HL-60 (cell line): ENCODE measurements at regions not wholly inside any gene's neighbourhood (a gene's known extent, or its start where the extent isn't known, plus 50 kb on each side); places are given as distances from the start of the nearest gene placed in this dataset.

Source experiments
- DNase-seq, 2 experiments: peaks; one replicate each; pipeline ENCODE4 v3.0.0-alpha.2; 2010 to 2020; ENCODE audit warnings: low read depth in 1 of 2, low spot score in 1 of 2
- H3K27ac ChIP-seq: fragments of 250-450 bp; sonication (Bioruptor Pico); replicated peaks from 2 replicates; pipeline ENCODE4 v1.5.1; 2020; ENCODE audit warnings: mild to moderate bottlenecking, moderate library complexity
- H3K27me3 ChIP-seq: fragments of 250-450 bp; sonication (Bioruptor Pico); 2 replicates; pipeline ENCODE4 v1.5.1; 2021; ENCODE audit warnings: mild to moderate bottlenecking, moderate library complexity; ENCODE audit not compliant: insufficient read depth, poor library complexity, severe bottlenecking
- H3K4me3 ChIP-seq: replicated peaks from 2 replicates; pipeline ENCODE4 v1.5.1; 2011; ENCODE audit warnings: mild to moderate bottlenecking, control low read depth, low read length; ENCODE audit not compliant: insufficient read depth
- GABPA ChIP-seq: IDR thresholded peaks from 2 replicates; pipeline ENCODE4 v1.6.1; 2012; ENCODE audit warnings: low read depth
- POLR2AphosphoS5 ChIP-seq: IDR thresholded peaks from 2 replicates; pipeline ENCODE4 v1.6.1; 2012; ENCODE audit warnings: low read depth
- SPI1 ChIP-seq: IDR thresholded peaks from 2 replicates; pipeline ENCODE4 v1.6.1; 2012; ENCODE audit warnings: low read depth, mild to moderate bottlenecking, borderline replicate concordance
- TF ChIP-seq, protein P1 (sequence below): IDR thresholded peaks from 2 replicates; pipeline ENCODE4 v1.6.1; 2012; ENCODE audit warnings: low read depth; ENCODE audit not compliant: insufficient replicate concordance
- TF ChIP-seq, protein P2 (sequence below): IDR thresholded peaks from one replicate; pipeline ENCODE4 v1.5.1; 2011; ENCODE audit warnings: low read length, control low read depth, inconsistent platforms; ENCODE audit not compliant: insufficient read depth

DNA sequence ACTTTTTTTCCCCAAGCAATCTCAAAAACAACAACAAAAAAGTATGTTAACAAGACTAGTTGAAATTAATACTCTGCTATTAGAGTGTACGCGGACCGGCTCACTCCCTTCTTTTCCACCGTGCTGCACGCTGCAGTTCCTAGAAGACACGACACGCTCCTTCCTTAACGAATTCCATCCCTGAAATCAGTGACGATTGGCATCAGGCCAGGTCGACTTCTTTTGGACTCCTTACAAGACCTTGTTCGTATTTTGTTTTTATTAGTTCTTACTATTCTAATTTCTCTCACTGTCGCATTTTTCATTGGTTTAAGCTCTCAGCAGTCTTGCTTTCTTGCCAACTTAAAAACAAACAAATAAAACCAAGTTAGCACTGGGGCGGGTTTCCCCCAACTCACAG lies 175.8 kb upstream of the PITX2 start:
- DNase-seq, result no peak
- no peak overlapping the region for H3K4me3 ChIP-seq

DNA sequence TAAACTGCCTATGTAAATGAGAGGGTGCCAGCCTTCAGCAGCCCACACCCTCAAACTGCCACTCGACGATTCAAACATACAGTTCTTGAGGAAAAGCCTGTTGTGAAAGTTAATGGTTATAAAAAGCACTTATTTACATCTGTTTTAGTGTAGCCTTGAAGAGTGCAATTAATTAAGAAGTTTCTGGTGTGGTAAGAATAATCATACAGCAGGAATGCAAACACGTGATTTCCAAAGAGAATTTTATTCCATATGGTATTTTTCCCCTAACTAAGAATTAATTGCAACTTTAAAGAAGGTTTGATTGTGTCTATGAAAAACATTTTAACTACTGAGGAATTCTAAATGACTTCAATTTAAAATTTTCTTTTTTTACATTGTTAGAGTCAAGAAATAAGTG lies 176.3 kb upstream of the PITX2 start:
- TF ChIP-seq POLR2AphosphoS5 (no peak), SPI1 (no peak), GABPA (no peak)
- TF ChIP-seq, protein P1, sequence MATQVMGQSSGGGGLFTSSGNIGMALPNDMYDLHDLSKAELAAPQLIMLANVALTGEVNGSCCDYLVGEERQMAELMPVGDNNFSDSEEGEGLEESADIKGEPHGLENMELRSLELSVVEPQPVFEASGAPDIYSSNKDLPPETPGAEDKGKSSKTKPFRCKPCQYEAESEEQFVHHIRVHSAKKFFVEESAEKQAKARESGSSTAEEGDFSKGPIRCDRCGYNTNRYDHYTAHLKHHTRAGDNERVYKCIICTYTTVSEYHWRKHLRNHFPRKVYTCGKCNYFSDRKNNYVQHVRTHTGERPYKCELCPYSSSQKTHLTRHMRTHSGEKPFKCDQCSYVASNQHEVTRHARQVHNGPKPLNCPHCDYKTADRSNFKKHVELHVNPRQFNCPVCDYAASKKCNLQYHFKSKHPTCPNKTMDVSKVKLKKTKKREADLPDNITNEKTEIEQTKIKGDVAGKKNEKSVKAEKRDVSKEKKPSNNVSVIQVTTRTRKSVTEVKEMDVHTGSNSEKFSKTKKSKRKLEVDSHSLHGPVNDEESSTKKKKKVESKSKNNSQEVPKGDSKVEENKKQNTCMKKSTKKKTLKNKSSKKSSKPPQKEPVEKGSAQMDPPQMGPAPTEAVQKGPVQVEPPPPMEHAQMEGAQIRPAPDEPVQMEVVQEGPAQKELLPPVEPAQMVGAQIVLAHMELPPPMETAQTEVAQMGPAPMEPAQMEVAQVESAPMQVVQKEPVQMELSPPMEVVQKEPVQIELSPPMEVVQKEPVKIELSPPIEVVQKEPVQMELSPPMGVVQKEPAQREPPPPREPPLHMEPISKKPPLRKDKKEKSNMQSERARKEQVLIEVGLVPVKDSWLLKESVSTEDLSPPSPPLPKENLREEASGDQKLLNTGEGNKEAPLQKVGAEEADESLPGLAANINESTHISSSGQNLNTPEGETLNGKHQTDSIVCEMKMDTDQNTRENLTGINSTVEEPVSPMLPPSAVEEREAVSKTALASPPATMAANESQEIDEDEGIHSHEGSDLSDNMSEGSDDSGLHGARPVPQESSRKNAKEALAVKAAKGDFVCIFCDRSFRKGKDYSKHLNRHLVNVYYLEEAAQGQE, result no peak
- Histone ChIP-seq H3K27ac (no peak overlapping the region), H3K4me3 (no peak overlapping the region), H3K27me3 (no peaks in the 10 kb centered on the region)
- no peak for DNase-seq

More for the DNA sequence above, 175.8 kb upstream of the PITX2 start:
- TF ChIP-seq SPI1, result no peak
- TF ChIP-seq, protein P2, sequence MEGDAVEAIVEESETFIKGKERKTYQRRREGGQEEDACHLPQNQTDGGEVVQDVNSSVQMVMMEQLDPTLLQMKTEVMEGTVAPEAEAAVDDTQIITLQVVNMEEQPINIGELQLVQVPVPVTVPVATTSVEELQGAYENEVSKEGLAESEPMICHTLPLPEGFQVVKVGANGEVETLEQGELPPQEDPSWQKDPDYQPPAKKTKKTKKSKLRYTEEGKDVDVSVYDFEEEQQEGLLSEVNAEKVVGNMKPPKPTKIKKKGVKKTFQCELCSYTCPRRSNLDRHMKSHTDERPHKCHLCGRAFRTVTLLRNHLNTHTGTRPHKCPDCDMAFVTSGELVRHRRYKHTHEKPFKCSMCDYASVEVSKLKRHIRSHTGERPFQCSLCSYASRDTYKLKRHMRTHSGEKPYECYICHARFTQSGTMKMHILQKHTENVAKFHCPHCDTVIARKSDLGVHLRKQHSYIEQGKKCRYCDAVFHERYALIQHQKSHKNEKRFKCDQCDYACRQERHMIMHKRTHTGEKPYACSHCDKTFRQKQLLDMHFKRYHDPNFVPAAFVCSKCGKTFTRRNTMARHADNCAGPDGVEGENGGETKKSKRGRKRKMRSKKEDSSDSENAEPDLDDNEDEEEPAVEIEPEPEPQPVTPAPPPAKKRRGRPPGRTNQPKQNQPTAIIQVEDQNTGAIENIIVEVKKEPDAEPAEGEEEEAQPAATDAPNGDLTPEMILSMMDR, result no peak
- TF ChIP-seq POLR2AphosphoS5, result no peak
- TF ChIP-seq GABPA, result no peak
- TF ChIP-seq, protein P1, result no peak
- Histone ChIP-seq H3K27me3 (no peaks in the 10 kb centered on the region), H3K27ac (no peak overlapping the region)

DNA sequence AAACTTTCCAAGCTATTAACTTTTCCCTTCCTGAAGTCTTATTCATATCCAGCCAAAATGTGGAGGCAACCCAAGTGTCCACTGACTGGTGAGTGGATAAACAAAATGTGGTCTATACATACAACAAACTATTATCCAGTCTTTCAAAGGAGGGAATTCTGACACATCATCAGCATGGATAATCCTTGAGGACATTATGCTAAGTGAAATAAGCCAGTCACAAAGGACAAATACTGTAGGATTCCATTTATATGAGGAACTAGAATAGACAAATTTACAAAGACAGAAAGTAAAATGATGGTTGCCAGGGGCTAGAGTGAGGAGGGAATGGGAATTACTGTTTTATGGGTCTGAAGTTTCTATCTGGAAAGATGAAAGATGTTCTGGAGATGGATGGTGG lies 178.7 kb upstream of the PITX2 start:
- H3K27ac ChIP-seq, result no peak overlapping the region
- TF ChIP-seq GABPA (no peak), SPI1 (no peak)
- TF ChIP-seq, protein P1, result no peak
- TF ChIP-seq, protein P2, result no peak
- no peaks in the 10 kb centered on the region for H3K27me3 ChIP-seq
- no peak overlapping the region for H3K4me3 ChIP-seq
- DNase-seq, result no peak

DNA sequence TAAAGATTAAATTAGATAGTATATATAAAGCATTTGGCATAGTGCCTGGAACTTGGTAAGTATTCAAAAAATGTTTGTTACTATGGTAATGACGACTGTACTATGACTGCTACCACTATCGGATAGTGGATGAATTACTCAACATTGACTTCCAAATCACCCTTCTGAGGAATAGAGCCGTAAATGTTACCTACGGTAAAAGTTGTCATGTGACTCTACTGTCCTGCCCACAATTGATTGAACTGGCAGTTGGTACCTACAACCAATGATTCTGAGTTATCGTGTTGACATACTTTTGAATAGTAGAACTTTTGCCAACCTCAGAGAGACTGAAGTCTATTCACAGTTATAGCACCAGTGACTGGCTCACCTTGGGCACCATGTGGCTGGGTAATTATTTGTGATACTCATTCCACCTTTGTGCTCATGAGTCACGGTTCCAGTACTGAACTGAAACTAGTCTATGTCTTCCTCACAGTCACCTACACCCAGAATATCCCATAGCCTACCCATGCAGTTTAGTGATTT lies 185.5 kb upstream of the PITX2 start:
- DNase-seq, result no peak
- TF ChIP-seq, protein P1, result no peak
- no peak for TF ChIP-seq SPI1
- TF ChIP-seq, protein P2, result no peak
- no peak for TF ChIP-seq GABPA
- TF ChIP-seq POLR2AphosphoS5, result no peak
- Histone ChIP-seq H3K27me3 (no peaks in the 10 kb centered on the region), H3K27ac (no peak overlapping the region), H3K4me3 (no peak overlapping the region)
